OCI-LY3 (cell line): ENCODE measurements at regions not wholly inside any gene's neighbourhood (a gene's known extent, or its start where the extent isn't known, plus 50 kb on each side); places are given as distances from the start of the nearest gene placed in this dataset.

Source experiments
- H2AFZ ChIP-seq: fragments of 200-600, 300-600 bp; shearing (Covaris generic); 2 replicates; pipeline ENCODE4 v1.6.0; 2014; ENCODE audit warnings: antibody characterized with exemption, low read depth, low read length
- H3K27ac ChIP-seq: fragments of 200-600, 300-600 bp; sonication (generic); 2 replicates; pipeline ENCODE4 v1.5.1; 2014; ENCODE audit warnings: mild to moderate bottlenecking, low read length, moderate library complexity, mixed read lengths
- H3K27me3 ChIP-seq: fragments of 200-600, 300-600 bp; sonication (generic); 2 replicates; pipeline ENCODE4 v1.6.1; 2014; ENCODE audit warnings: low read depth, low read length, mixed read lengths
- H3K36me3 ChIP-seq: fragments of 200-600, 300-600 bp; sonication (generic); replicated peaks from 2 replicates; pipeline ENCODE3; 2014; ENCODE audit warnings: low read depth, low read length, mixed read lengths
- H3K4me1 ChIP-seq: fragments of 300-600, 200-600 bp; sonication (generic); 2 replicates; pipeline ENCODE4 v1.6.1; 2014; ENCODE audit warnings: low read length, mixed read lengths
- H3K4me2 ChIP-seq: fragments of 200-600, 300-600 bp; sonication (generic); 2 replicates; pipeline ENCODE4 v1.6.1; 2014; ENCODE audit warnings: low read length, mixed read lengths
- H3K4me3 ChIP-seq: fragments of 300-600, 200-600 bp; sonication (generic); 2 replicates; pipeline ENCODE4 v1.5.1; 2014; ENCODE audit warnings: antibody characterized with exemption, mild to moderate bottlenecking, low read length, moderate library complexity
- H3K79me2 ChIP-seq: fragments of 300-600, 200-600 bp; shearing (Covaris generic); 2 replicates; pipeline ENCODE4 v1.6.1; 2014; ENCODE audit warnings: mild to moderate bottlenecking, low read length, mixed read lengths
- H3K9ac ChIP-seq: fragments of 300-600, 200-600 bp; shearing (Covaris generic); 2 replicates; pipeline ENCODE4 v1.6.0; 2014; ENCODE audit warnings: mild to moderate bottlenecking, low read length, moderate library complexity
- H3K9me3 ChIP-seq: fragments of 200-600, 300-600 bp; shearing (Covaris generic); 2 replicates; pipeline ENCODE4 v1.6.1; 2014; ENCODE audit warnings: low read length, mixed read lengths; ENCODE audit not compliant: insufficient read depth
- H4K20me1 ChIP-seq: fragments of 200-600, 300-600 bp; sonication (generic); 2 replicates; pipeline ENCODE4 v1.6.1; 2016; ENCODE audit warnings: low read length, mixed read lengths; ENCODE audit not compliant: insufficient read depth
- CTCF ChIP-seq: fragments of 200-600, 300-600 bp; sonication (generic); IDR thresholded peaks from 2 replicates; pipeline ENCODE4 v1.5.1; 2014; ENCODE audit warnings: antibody characterized with exemption, low read length, low read depth
- EZH2phosphoT487 ChIP-seq: fragments of 200-600 bp; shearing (Covaris generic); IDR thresholded peaks from 2 replicates; pipeline ENCODE4 v1.6.1; 2018; ENCODE audit warnings: antibody characterized with exemption, mixed run types, low read depth

GRCh38 chr13:94947965-94948371 lies 235.6 kb upstream of the SOX21 start:
- TF ChIP-seq EZH2phosphoT487 (no peak), CTCF (no peak)
- Histone ChIP-seq H3K4me2 (no peak overlapping the region), H3K36me3 (no peaks in the 10 kb centered on the region), H3K27me3 (peaks cover 5% of the 10 kb centered on the region; the same call in 1 of the 2 replicates), H3K9me3 (no peaks in the 10 kb centered on the region), H3K4me3 (no peak overlapping the region), H3K79me2 (no peaks in the 10 kb centered on the region), H3K4me1 (no peaks in the 10 kb centered on the region), H2AFZ (no peak overlapping the region), H3K27ac (no peak overlapping the region), H3K9ac (no peak overlapping the region), H4K20me1 (no peaks in the 10 kb centered on the region)

GRCh38 chr13:94947392-94947791 lies 235.0 kb upstream of the SOX21 start:
- no peaks in the 10 kb centered on the region for H3K36me3 ChIP-seq
- H3K4me1 ChIP-seq: no peaks in the 10 kb centered on the region
- no peak for TF ChIP-seq EZH2phosphoT487
- TF ChIP-seq CTCF: no peak
- no peak overlapping the region for H3K4me2 ChIP-seq
- no peak overlapping the region for H3K27ac ChIP-seq
- no peak overlapping the region for H3K9ac ChIP-seq
- H2AFZ ChIP-seq: no peak overlapping the region
- no peak overlapping the region for H3K4me3 ChIP-seq
- no peaks in the 10 kb centered on the region for H3K9me3 ChIP-seq
- peaks cover 8% of the 10 kb centered on the region for H3K27me3 ChIP-seq
- no peaks in the 10 kb centered on the region for H4K20me1 ChIP-seq
- no peaks in the 10 kb centered on the region for H3K79me2 ChIP-seq

GRCh38 chr13:94946039-94946438 lies 233.7 kb upstream of the SOX21 start:
- Histone ChIP-seq H3K4me3 (no peak overlapping the region), H3K36me3 (no peaks in the 10 kb centered on the region), H2AFZ (no peak overlapping the region), H3K9ac (no peak overlapping the region), H3K9me3 (no peaks in the 10 kb centered on the region), H3K27me3 (peaks cover 8% of the 10 kb centered on the region), H3K4me1 (no peaks in the 10 kb centered on the region), H3K79me2 (no peaks in the 10 kb centered on the region), H4K20me1 (no peaks in the 10 kb centered on the region), H3K27ac (no peak overlapping the region), H3K4me2 (no peak overlapping the region)
- TF ChIP-seq EZH2phosphoT487 (no peak), CTCF (no peak)

- no peak overlapping the region for H2AFZ ChIP-seq
- no peaks in the 10 kb centered on the region for H3K9me3 ChIP-seq
- no peak overlapping the region for H3K4me3 ChIP-seq
- no peaks in the 10 kb centered on the region for H3K36me3 ChIP-seq
- H3K27ac ChIP-seq: no peak overlapping the region
- no peaks in the 10 kb centered on the region for H3K79me2 ChIP-seq
- H3K4me1 ChIP-seq: no peaks in the 10 kb centered on the region
- TF ChIP-seq EZH2phosphoT487: no peak
- TF ChIP-seq CTCF: no peak
- peaks cover 3% of the 10 kb centered on the region; the same call in 1 of the 2 replicates for H3K27me3 ChIP-seq
- H3K4me2 ChIP-seq: no peak overlapping the region
- no peaks in the 10 kb centered on the region for H4K20me1 ChIP-seq
- H3K9ac ChIP-seq: no peak overlapping the region
Observed at GRCh38 chr13:94938124-94938523, 225.8 kb upstream of the SOX21 start.
